GM12892 (cell line): ENCODE measurements at regions not wholly inside any gene's neighbourhood (a gene's known extent, or its start where the extent isn't known, plus 50 kb on each side); places are given as distances from the start of the nearest gene placed in this dataset.
"Not testable (repeated sequence)": the region's sequence is repeated elsewhere in the genome, so short reads cannot be mapped to it uniquely, and the experiment has no call there.

Source experiments
- POLR2AphosphoS5 ChIP-seq: IDR thresholded peaks from 2 replicates; pipeline ENCODE4 v1.6.1; 2011; ENCODE audit warnings: low read depth, low read length, control low read depth
- TAF1 ChIP-seq: IDR thresholded peaks from 2 replicates; pipeline ENCODE4 v1.6.1; 2011; ENCODE audit warnings: low read depth, mild to moderate bottlenecking, control low read depth, low read length, borderline replicate concordance

DNA sequence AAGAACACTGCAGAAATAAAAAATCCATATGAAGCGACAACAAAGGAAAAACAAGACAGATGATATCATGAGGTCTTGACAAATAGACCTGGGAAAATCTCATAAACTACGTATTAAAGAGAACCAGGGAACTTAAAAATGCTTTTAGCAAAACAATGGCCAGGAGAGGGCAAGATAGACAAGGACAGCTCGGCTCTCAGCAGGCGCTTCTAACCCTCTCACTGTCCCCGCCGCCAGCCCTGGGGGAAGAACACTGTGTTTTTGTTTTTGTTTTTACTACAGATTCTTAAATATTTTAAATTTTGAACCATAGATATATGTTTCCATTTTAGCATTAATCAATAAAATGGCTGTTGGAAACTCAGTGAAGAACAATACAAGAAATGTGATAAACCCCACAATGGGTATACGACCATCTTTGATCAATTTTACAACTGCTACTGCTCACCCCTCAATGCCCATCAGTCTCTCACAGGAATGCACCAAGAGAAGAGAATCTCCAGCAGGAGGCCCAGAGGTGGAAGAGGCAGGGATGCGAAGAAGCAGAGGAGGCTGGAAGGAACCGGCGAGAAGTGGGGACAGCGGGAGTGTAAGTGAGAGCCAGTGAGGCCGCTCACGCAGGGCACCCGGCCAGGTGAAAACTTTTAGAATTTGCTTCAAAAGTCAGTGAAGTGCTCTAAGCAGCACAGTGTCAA lies 98.0 kb downstream of the CHRFAM7A start:
- TF ChIP-seq POLR2AphosphoS5, TAF1: not testable (repeated sequence)
